Vagina (tissue), 2 donors: ENCODE measurements at regions not wholly inside any gene's neighbourhood (a gene's known extent, or its start where the extent isn't known, plus 50 kb on each side); places are given as distances from the start of the nearest gene placed in this dataset.

Source experiments
- POLR2A ChIP-seq, 2 donors: fragments of 450-650 bp; IDR thresholded peaks; one replicate each; pipeline ENCODE4 v1.6.1; 2017; ENCODE audit warnings: antibody characterized with exemption in 2 of 2, mild to moderate bottlenecking in 2 of 2, moderate library complexity in 2 of 2
- TF ChIP-seq, protein P1 (sequence below), 3 experiments: fragments of 450-650 bp in 2 of 3; fragments of 200-600 bp in 1 of 3; sonication (generic) in 1 of 3; IDR thresholded peaks; one replicate each; pipeline ENCODE4 v1.5.1; 2017 to 2019; ENCODE audit warnings: antibody characterized with exemption in 3 of 3, mild to moderate bottlenecking in 2 of 3, moderate library complexity in 2 of 3

DNA sequence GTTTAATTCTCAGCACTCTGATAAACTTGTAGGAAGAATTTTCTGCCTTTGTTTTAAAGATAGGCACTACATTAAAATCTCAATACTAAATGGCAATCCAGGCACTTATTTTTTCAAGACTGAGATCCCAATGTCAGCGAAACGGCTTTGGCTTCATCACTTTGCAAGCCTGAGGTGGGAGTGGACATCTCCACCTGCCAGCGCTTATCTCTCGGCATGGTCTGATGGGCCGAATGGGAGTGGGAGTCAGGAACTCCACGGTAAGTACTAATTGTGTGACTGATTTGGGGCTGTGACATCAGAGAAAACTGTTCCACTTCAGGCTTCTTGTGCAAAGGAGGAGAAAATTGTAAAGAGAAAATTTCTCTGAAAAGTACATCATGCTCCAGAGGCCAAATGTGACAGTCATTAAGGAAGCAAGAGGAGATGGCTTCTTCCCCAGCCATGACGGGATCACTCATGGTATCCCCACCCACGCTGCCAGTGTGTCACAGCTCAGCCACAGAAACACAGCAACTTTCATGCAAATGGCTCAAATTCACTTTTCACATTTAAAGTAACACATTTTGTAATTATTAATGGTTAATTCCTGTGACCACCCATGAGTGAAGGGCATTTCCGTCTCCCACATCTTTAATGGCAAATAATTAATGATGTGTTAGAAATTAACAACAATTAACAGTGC is 385.5 kb upstream of the HNRNPA3 start:
- no peak for TF ChIP-seq POLR2A (IDR thresholded peaks at IDR 0.05)
- TF ChIP-seq, protein P1, sequence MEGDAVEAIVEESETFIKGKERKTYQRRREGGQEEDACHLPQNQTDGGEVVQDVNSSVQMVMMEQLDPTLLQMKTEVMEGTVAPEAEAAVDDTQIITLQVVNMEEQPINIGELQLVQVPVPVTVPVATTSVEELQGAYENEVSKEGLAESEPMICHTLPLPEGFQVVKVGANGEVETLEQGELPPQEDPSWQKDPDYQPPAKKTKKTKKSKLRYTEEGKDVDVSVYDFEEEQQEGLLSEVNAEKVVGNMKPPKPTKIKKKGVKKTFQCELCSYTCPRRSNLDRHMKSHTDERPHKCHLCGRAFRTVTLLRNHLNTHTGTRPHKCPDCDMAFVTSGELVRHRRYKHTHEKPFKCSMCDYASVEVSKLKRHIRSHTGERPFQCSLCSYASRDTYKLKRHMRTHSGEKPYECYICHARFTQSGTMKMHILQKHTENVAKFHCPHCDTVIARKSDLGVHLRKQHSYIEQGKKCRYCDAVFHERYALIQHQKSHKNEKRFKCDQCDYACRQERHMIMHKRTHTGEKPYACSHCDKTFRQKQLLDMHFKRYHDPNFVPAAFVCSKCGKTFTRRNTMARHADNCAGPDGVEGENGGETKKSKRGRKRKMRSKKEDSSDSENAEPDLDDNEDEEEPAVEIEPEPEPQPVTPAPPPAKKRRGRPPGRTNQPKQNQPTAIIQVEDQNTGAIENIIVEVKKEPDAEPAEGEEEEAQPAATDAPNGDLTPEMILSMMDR (IDR thresholded peaks at IDR 0.05), result no peak
